PFSK-1 (cell line): ENCODE measurements at regions not wholly inside any gene's neighbourhood (a gene's known extent, or its start where the extent isn't known, plus 50 kb on each side); places are given as distances from the start of the nearest gene placed in this dataset.

Experiments
- FOXP2 ChIP-seq: optimal IDR thresholded peaks from 2 replicates; pipeline ENCODE3; 2011; ENCODE audit warnings: borderline replicate concordance, control low read depth, inconsistent platforms; ENCODE audit not compliant: insufficient read depth; ENCODE audit errors: extremely low read length, extremely low read depth
- POLR2AphosphoS5 ChIP-seq: IDR thresholded peaks from 2 replicates; pipeline ENCODE4 v1.6.1; 2012; ENCODE audit warnings: low read depth, mild to moderate bottlenecking, control low read depth, low read length, moderate library complexity
- SIN3A ChIP-seq: IDR thresholded peaks from 2 replicates; pipeline ENCODE4 v1.6.1; 2012; ENCODE audit warnings: mild to moderate bottlenecking, low read length, moderate library complexity, borderline replicate concordance; ENCODE audit not compliant: insufficient read depth
- TAF1 ChIP-seq: IDR thresholded peaks from 2 replicates; pipeline ENCODE4 v1.6.1; 2012; ENCODE audit warnings: low read length, control low read depth, borderline replicate concordance; ENCODE audit not compliant: insufficient read depth
- TF ChIP-seq, protein P1 (sequence below), 2 experiments: IDR thresholded peaks; 2 replicates each; pipeline versions ENCODE4 v1.6.1 to v1.8.0; 2011 to 2012; ENCODE audit warnings: low read depth in 2 of 2, low read length in 2 of 2, control low read depth in 1 of 2, inconsistent platforms in 1 of 2, mild to moderate bottlenecking in 1 of 2, moderate library complexity in 1 of 2; ENCODE audit not compliant: insufficient read depth in 1 of 2

DNA sequence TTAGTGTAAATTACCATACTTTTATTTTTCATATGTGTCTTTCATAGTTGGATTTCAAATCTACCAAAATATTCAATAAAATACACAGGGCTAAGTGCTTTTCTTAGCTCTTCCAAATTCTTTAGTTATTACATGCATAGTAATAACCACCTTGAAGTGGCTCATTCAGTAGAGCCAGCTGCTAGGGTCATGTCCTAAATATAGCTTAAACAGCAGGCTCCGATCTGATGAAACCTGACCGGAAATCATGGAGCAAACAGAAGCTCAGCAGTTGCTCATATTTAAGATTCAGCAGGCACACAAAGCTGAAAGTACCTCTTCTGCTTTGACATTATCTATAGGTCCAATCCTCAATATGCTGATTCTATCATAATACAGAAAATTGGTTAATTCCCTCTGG lies 1470.4 kb downstream of the ADGRL3 start:
- TF ChIP-seq TAF1, result no peak
- TF ChIP-seq, protein P1, sequence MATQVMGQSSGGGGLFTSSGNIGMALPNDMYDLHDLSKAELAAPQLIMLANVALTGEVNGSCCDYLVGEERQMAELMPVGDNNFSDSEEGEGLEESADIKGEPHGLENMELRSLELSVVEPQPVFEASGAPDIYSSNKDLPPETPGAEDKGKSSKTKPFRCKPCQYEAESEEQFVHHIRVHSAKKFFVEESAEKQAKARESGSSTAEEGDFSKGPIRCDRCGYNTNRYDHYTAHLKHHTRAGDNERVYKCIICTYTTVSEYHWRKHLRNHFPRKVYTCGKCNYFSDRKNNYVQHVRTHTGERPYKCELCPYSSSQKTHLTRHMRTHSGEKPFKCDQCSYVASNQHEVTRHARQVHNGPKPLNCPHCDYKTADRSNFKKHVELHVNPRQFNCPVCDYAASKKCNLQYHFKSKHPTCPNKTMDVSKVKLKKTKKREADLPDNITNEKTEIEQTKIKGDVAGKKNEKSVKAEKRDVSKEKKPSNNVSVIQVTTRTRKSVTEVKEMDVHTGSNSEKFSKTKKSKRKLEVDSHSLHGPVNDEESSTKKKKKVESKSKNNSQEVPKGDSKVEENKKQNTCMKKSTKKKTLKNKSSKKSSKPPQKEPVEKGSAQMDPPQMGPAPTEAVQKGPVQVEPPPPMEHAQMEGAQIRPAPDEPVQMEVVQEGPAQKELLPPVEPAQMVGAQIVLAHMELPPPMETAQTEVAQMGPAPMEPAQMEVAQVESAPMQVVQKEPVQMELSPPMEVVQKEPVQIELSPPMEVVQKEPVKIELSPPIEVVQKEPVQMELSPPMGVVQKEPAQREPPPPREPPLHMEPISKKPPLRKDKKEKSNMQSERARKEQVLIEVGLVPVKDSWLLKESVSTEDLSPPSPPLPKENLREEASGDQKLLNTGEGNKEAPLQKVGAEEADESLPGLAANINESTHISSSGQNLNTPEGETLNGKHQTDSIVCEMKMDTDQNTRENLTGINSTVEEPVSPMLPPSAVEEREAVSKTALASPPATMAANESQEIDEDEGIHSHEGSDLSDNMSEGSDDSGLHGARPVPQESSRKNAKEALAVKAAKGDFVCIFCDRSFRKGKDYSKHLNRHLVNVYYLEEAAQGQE (IDR thresholded peaks at IDR 0.05; ENCODE audit: insufficient read depth in 1 of 2, low read depth in 2 of 2, low read length in 2 of 2), result no peak
- TF ChIP-seq POLR2AphosphoS5, result no peak
- TF ChIP-seq FOXP2, result no peak

DNA sequence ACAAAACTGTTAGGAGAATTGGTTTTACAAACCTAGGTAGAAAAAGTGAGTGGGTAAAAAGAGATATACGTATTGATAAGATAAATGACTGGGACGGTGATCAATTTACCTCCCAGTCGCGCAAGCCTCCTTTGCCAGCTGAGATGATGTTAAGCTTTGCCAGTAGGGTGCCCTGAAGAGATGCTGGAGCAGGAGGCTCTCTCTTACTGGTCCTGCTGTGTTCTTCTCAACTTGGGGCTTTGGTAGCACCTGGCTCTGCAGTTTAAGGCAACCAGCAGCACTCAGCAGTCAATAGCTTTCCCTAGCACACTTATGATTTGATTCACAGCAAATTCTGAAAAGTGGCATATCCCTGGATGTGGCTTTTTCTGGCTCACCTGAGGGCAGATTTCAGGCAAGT lies 1461.7 kb downstream of the ADGRL3 start:
- no peak for TF ChIP-seq FOXP2
- TF ChIP-seq, protein P1 (IDR thresholded peaks at IDR 0.05; ENCODE audit: insufficient read depth in 1 of 2, low read depth in 2 of 2, low read length in 2 of 2), result no peak
- TF ChIP-seq SIN3A, result no peak
- no peak for TF ChIP-seq POLR2AphosphoS5
- TF ChIP-seq TAF1, result no peak

DNA sequence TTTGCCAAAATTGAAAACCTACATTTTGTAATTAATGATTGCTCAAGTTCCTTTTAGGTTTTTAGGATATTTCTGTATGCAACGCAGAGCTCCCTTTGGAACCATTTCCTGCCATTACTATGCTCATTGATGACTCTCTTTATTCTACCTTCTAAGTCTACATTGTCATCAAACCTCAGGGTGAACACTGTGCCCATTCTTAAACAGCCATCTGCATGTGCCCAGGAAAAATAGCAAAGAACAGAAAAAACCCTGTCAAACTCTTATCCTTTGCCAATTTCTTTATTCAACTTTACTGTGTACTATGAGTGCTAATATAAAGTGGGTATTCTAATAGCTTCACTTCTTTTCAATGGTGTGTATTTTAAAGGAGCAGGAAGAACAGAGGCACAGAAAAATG lies 1455.9 kb downstream of the ADGRL3 start:
- TF ChIP-seq SIN3A (no peak), FOXP2 (no peak), TAF1 (no peak), POLR2AphosphoS5 (no peak)
- TF ChIP-seq, protein P1 (IDR thresholded peaks at IDR 0.05; ENCODE audit: insufficient read depth in 1 of 2, low read depth in 2 of 2, low read length in 2 of 2), result no peak

DNA sequence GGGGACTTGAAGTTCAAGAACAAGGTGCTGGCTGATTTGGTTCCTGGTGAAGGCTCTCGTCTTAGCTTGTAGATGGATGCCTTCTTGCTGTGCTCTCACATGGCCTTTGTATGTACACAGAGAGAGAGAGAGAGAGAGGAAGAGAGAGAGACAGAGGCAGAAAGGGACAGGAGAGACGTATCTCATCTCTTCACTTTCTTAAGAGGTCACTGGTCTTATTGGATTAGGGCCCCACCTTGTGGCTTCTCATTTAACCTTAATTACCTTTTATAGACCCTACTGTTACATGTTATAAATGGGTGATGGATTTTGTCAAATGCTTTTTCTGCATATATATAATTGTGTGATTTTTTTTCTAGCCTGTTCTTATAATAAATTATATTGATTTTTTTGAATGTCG lies 1444.2 kb downstream of the ADGRL3 start:
- no peak for TF ChIP-seq TAF1

DNA sequence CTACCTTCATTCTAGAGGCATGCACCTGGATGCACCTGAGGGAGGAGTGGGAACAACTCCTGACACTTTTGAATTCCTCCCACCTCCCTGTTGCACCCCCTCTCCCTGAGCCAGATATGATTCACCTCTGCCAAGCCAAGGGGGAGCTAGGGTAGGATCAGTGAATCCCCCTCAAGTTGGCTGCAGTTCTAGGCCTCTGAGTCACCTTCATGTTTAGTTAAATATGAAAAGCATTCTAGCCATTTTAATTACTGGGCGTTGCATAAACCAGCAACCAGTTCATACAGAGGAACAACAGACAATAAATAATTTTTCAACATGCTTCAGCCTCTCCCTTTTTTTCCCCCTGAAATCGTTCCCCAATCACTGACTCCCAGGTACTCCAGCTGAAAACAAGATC lies 1440.2 kb downstream of the ADGRL3 start:
- TF ChIP-seq, protein P1 (IDR thresholded peaks at IDR 0.05; ENCODE audit: insufficient read depth in 1 of 2, low read depth in 2 of 2, low read length in 2 of 2), result no peak
- TF ChIP-seq FOXP2, result no peak
- no peak for TF ChIP-seq SIN3A

DNA sequence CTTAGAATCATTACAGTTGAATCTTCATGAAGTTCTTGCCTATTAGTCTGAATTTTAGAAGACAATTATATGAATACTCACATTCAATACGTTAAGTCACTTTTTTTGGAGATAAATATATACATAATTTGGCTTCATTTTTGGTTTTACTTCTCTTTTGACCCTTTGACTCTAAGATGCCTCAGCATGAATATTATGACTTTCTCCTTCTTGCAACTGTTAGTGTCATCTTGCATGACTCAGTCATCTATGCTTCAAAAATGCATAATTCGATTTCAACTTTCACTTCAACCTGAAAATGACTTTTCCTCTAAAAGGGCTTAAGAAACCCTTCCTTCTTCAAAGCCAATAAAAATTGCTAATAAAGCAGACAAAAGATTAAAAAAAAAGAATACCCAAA lies 1427.5 kb downstream of the ADGRL3 start:
- TF ChIP-seq TAF1 (no peak), POLR2AphosphoS5 (no peak)
- TF ChIP-seq, protein P1 (IDR thresholded peaks at IDR 0.05; ENCODE audit: insufficient read depth in 1 of 2, low read depth in 2 of 2, low read length in 2 of 2), result no peak
